SK-N-SH (cell line): ENCODE measurements at regions not wholly inside any gene's neighbourhood (a gene's known extent, or its start where the extent isn't known, plus 50 kb on each side); places are given as distances from the start of the nearest gene placed in this dataset.

Experiments
- CTCF ChIA-PET: fragments of 300-600, 350-600 bp; formaldehyde crosslinking; extraction: SDS; loops from one replicate; lab custom pipeline; 2021; lab: Yijun Ruan, JAX
- POLR2A ChIA-PET: fragments of 350-600 bp; sonication (Branson Sonifier 250); formaldehyde crosslinking; extraction: SDS; loops from one replicate; lab custom pipeline; 2020; ENCODE audit warnings: antibody characterized with exemption, inconsistent platforms; lab: Yijun Ruan, JAX
- DNase-seq: peaks from one replicate; pipeline ENCODE4 v3.0.0; 2012
- H2AFZ ChIP-seq: fragments of 200-600 bp; sonication (generic); 2 replicates; pipeline ENCODE4 v1.8.1; 2016; ENCODE audit warnings: antibody characterized with exemption, mild to moderate bottlenecking, low read depth
- H3F3A ChIP-seq: fragments of 200-600 bp; sonication (generic); replicated peaks from 2 replicates; pipeline ENCODE3; 2016; ENCODE audit warnings: antibody characterized with exemption, mild to moderate bottlenecking; ENCODE audit not compliant: insufficient read depth
- H3K27ac ChIP-seq, 2 experiments: fragments of 200-500 bp in 1 of 2; fragments of 200-600 bp in 1 of 2; sonication (Bioruptor generic) in 1 of 2; sonication (generic), shearing (Covaris generic) in 1 of 2; 2 replicates each; pipeline versions ENCODE4 v1.5.1 to v1.6.1; 2014 to 2016; ENCODE audit warnings: low read depth in 2 of 2, inconsistent platforms in 1 of 2, low read length in 1 of 2, mild to moderate bottlenecking in 1 of 2, mixed read lengths in 1 of 2
- H3K27me3 ChIP-seq: fragments of 200-600 bp; sonication (generic), shearing (Covaris generic); 2 replicates; pipeline ENCODE4 v1.6.1; 2016; ENCODE audit warnings: mixed run types; ENCODE audit not compliant: insufficient read depth
- H3K36me3 ChIP-seq, 2 experiments: fragments of 200-500 bp in 1 of 2; fragments of 200-600 bp in 1 of 2; sonication (Bioruptor generic) in 1 of 2; sonication (generic) in 1 of 2; replicated peaks in 1 of 2; 2 replicates each; pipeline versions ENCODE3 to v1.5.1; 2014 to 2016; ENCODE audit warnings: low read length in 1 of 2, mild to moderate bottlenecking in 1 of 2; ENCODE audit not compliant: insufficient read depth in 2 of 2, control insufficient read depth in 1 of 2
- H3K4me1 ChIP-seq, 2 experiments: fragments of 200-500 bp in 1 of 2; fragments of 200-600 bp in 1 of 2; sonication (Bioruptor generic) in 1 of 2; sonication (generic), shearing (Covaris generic) in 1 of 2; 2 replicates each; pipeline versions ENCODE4 v1.5.1 to v1.6.1; 2014 to 2016; ENCODE audit warnings: low read depth in 1 of 2, low read length in 1 of 2, mixed run types in 1 of 2; ENCODE audit not compliant: insufficient read depth in 2 of 2, control insufficient read depth in 1 of 2
- H3K4me2 ChIP-seq: fragments of 200-600 bp; sonication (generic), shearing (Covaris generic); 2 replicates; pipeline ENCODE4 v1.6.1; 2017; ENCODE audit warnings: mixed run types
- H3K4me3 ChIP-seq, 2 experiments: fragments of 200-500 bp in 1 of 2; fragments of 200-600 bp in 1 of 2; sonication (Bioruptor generic) in 1 of 2; sonication (generic), shearing (Covaris generic) in 1 of 2; 2 replicates each; pipeline versions ENCODE4 v1.5.1 to v1.8.1; 2014 to 2016; ENCODE audit warnings: low read depth in 2 of 2, inconsistent platforms in 1 of 2, low read length in 1 of 2, mild to moderate bottlenecking in 1 of 2, mixed read lengths in 1 of 2, moderate library complexity in 1 of 2
- H3K79me2 ChIP-seq: fragments of 200-600 bp; sonication (generic); 2 replicates; pipeline ENCODE4 v1.8.1; 2017; ENCODE audit warnings: mild to moderate bottlenecking; ENCODE audit not compliant: insufficient read depth
- H3K9ac ChIP-seq: fragments of 200-600 bp; sonication (generic); 2 replicates; pipeline ENCODE4 v1.6.1; 2017; ENCODE audit warnings: mixed run types
- H3K9me2 ChIP-seq: fragments of 200-600 bp; sonication (generic); 2 replicates; pipeline ENCODE4 v1.6.1; 2017; ENCODE audit warnings: mixed run types
- H3K9me3 ChIP-seq: fragments of 200-600 bp; sonication (generic); 2 replicates; pipeline ENCODE4 v1.6.1; 2017; ENCODE audit warnings: mixed run types, mild to moderate bottlenecking, moderate library complexity
- H4K20me1 ChIP-seq: fragments of 200-600 bp; sonication (generic); 2 replicates; pipeline ENCODE4 v1.6.1; 2017; ENCODE audit warnings: mild to moderate bottlenecking, mixed run types; ENCODE audit not compliant: insufficient read depth
- FOXM1 ChIP-seq: IDR thresholded peaks from 2 replicates; pipeline ENCODE4 v1.4.0; 2012; ENCODE audit warnings: low read depth, mild to moderate bottlenecking
- JUND ChIP-seq: IDR thresholded peaks from 2 replicates; pipeline ENCODE4 v1.4.0; 2012
- POLR2AphosphoS5 ChIP-seq: IDR thresholded peaks from 2 replicates; pipeline ENCODE4 v1.6.1; 2012; ENCODE audit warnings: low read depth, low read length
- RXRA ChIP-seq: IDR thresholded peaks from 2 replicates; pipeline ENCODE4 v1.4.0; 2012; ENCODE audit warnings: low read depth, mild to moderate bottlenecking, borderline replicate concordance
- SIN3A ChIP-seq: IDR thresholded peaks from 2 replicates; pipeline ENCODE4 v1.6.1; 2012; ENCODE audit warnings: low read depth, mild to moderate bottlenecking, low read length, moderate library complexity, borderline replicate concordance
- SMC3 ChIP-seq: IDR thresholded peaks from 2 replicates; pipeline ENCODE4 v1.6.1; 2012; ENCODE audit warnings: low read depth, low read length, improper control_type of control experiment
- TCF12 ChIP-seq: IDR thresholded peaks from 2 replicates; pipeline ENCODE4 v1.4.0; 2012
- WGBS: methylation state at CpG from one replicate; pipeline ENCODE4 v1.1.6; 2017; ENCODE audit warnings: low lambda C conversion rate; 5-methylcytosine and 5-hydroxymethylcytosine counted together
- TF ChIP-seq, protein P1 (sequence below): IDR thresholded peaks from 2 replicates; pipeline ENCODE4 v1.6.1; 2012; ENCODE audit warnings: mild to moderate bottlenecking, low read depth, low read length, moderate library complexity
- TF ChIP-seq, protein P2 (sequence below): IDR thresholded peaks from 2 replicates; pipeline ENCODE4; 2012
- TF ChIP-seq, protein P3 (sequence below): fragments of 150-350 bp; IDR thresholded peaks from 2 replicates; pipeline ENCODE4 v1.6.1; 2017; ENCODE audit warnings: antibody characterized with exemption, low read length, low read depth, borderline replicate concordance

DNA sequence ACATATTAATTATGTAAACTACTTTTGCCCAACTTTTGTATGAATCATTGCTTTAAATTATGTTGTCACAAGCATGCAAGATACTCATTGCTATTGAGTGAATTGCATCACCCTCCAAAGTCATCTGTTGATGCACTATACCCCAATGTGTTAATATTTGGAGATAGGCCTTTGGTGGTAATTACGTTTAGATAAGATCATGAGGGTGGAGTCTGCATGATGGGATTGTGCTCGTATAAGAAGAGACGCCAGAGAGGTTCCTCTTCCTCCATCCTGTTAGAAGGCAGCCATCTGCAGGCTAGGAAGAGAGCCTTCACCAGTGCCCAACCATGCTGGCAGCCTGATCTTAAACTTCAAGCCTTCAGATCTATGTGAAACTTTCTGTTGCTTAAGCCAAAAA lies 95.3 kb upstream of the MAGI2 start (continued):
- TF ChIP-seq, protein P1, sequence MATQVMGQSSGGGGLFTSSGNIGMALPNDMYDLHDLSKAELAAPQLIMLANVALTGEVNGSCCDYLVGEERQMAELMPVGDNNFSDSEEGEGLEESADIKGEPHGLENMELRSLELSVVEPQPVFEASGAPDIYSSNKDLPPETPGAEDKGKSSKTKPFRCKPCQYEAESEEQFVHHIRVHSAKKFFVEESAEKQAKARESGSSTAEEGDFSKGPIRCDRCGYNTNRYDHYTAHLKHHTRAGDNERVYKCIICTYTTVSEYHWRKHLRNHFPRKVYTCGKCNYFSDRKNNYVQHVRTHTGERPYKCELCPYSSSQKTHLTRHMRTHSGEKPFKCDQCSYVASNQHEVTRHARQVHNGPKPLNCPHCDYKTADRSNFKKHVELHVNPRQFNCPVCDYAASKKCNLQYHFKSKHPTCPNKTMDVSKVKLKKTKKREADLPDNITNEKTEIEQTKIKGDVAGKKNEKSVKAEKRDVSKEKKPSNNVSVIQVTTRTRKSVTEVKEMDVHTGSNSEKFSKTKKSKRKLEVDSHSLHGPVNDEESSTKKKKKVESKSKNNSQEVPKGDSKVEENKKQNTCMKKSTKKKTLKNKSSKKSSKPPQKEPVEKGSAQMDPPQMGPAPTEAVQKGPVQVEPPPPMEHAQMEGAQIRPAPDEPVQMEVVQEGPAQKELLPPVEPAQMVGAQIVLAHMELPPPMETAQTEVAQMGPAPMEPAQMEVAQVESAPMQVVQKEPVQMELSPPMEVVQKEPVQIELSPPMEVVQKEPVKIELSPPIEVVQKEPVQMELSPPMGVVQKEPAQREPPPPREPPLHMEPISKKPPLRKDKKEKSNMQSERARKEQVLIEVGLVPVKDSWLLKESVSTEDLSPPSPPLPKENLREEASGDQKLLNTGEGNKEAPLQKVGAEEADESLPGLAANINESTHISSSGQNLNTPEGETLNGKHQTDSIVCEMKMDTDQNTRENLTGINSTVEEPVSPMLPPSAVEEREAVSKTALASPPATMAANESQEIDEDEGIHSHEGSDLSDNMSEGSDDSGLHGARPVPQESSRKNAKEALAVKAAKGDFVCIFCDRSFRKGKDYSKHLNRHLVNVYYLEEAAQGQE: no peak
- TF ChIP-seq FOXM1: no peak

DNA sequence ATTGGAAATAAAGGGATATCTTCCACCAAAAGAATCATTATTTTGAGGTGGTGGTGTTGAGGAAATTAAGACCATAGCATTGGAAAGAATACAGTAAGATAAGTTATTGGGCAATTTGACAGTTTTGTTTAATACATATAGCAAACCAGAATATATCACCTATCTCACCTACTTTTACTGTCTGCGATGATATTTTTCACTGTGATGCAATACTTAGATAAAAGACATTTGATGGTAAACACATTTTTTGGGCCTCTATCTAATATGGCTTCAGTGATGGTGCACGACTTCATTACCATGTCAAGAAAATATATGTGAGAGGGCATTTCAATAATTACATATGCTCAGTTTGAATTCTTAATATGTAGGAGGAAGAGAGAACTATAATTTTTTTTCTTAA lies 93.7 kb upstream of the MAGI2 start:
- H3K36me3 ChIP-seq: peaks cover 0 to 5% of the 10 kb centered on the region in 2 experiments
- H3K9me3 ChIP-seq: no peaks in the 10 kb centered on the region
- H3K79me2 ChIP-seq: no peaks in the 10 kb centered on the region
- ChIA-PET CTCF (no interaction called here), POLR2A (no interaction called here)
- H3F3A ChIP-seq: no peaks in the 10 kb centered on the region
- no peaks in the 10 kb centered on the region for H3K27me3 ChIP-seq
- no peak overlapping the region for H3K9ac ChIP-seq
- 90% methylated on average over 2 of the region's 2 CpGs for WGBS
- H3K4me2 ChIP-seq: no peak overlapping the region
- no peaks in the 10 kb centered on the region for H4K20me1 ChIP-seq
- 0 out of 2 replicates have a peak, but pooled peaks cover 4% of the 10 kb centered on the region for H3K9me2 ChIP-seq
- no peak overlapping the region for H3K27ac ChIP-seq
- no peak overlapping the region for H3K4me3 ChIP-seq
- no peak overlapping the region for H2AFZ ChIP-seq
- TF ChIP-seq TCF12: no peak
- TF ChIP-seq, protein P2, sequence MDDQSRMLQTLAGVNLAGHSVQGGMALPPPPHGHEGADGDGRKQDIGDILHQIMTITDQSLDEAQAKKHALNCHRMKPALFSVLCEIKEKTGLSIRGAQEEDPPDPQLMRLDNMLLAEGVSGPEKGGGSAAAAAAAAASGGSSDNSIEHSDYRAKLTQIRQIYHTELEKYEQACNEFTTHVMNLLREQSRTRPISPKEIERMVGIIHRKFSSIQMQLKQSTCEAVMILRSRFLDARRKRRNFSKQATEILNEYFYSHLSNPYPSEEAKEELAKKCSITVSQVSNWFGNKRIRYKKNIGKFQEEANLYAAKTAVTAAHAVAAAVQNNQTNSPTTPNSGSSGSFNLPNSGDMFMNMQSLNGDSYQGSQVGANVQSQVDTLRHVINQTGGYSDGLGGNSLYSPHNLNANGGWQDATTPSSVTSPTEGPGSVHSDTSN: no peak
- DNase-seq: no peak
- H3K4me1 ChIP-seq: no peaks in the 10 kb centered on the region

- Histone ChIP-seq H3K9ac (no peak overlapping the region), H3K4me1 (no peaks in the 10 kb centered on the region), H3K27me3 (no peaks in the 10 kb centered on the region), H2AFZ (no peak overlapping the region), H3K79me2 (no peaks in the 10 kb centered on the region), H3K36me3 (no peaks in the 10 kb centered on the region), H3K9me3 (no peaks in the 10 kb centered on the region)
- CTCF ChIA-PET: interaction anchor here (1.1 kb wide), 1 partner anchor 12 kb away, joined by 3 read pairs; no protein-coding TSS in a partner anchor
- TF ChIP-seq, protein P3, sequence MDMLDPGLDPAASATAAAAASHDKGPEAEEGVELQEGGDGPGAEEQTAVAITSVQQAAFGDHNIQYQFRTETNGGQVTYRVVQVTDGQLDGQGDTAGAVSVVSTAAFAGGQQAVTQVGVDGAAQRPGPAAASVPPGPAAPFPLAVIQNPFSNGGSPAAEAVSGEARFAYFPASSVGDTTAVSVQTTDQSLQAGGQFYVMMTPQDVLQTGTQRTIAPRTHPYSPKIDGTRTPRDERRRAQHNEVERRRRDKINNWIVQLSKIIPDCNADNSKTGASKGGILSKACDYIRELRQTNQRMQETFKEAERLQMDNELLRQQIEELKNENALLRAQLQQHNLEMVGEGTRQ: no peak
- no peak for TF ChIP-seq POLR2AphosphoS5
- no peak for TF ChIP-seq SIN3A
- TF ChIP-seq RXRA: no peak
- TF ChIP-seq, protein P2: no peak
- TF ChIP-seq SMC3: no peak
- TF ChIP-seq JUND: no peak
- TF ChIP-seq TCF12: no peak
- TF ChIP-seq, all 33 proteins: peak for 0
- Histone ChIP-seq H3F3A (no peaks in the 10 kb centered on the region), H3K27ac (no peak overlapping the region), H3K4me2 (no peak overlapping the region), H3K9me2 (no peaks in the 10 kb centered on the region), H4K20me1 (no peaks in the 10 kb centered on the region), H3K4me3 (no peak overlapping the region)
- POLR2A ChIA-PET: no interaction called here
- WGBS: 56% methylated on average over 1 of the region's 1 CpG
- DNase-seq: no peak
Observed at GRCh38 chr7:79540592-79540991, 87.1 kb upstream of the MAGI2 start.
